DLD1 (cell line): ENCODE measurements at regions not wholly inside any gene's neighbourhood (a gene's known extent, or its start where the extent isn't known, plus 50 kb on each side); places are given as distances from the start of the nearest gene placed in this dataset.

Source experiments
- in situ Hi-C: cut with HindIII; loops from 2 replicates; pipeline ENCODE4 v1.10.0; 2017; ENCODE audit warnings: low sequenced_read_pairs

- in situ Hi-C loops: no loop called here
Observed at GRCh38 chr3:188052169-188053035, 101.6 kb upstream of the LPP start.

GRCh38 chr3:188053036-188053340, 101.0 kb upstream of the LPP start:
- in situ Hi-C loops: no loop called here

- in situ Hi-C loops: no loop called here
Observed at GRCh38 chr3:188053710-188054380, 100.1 kb upstream of the LPP start.

- in situ Hi-C loops: no loop called here
Observed at GRCh38 chr3:188054541-188054940, 99.4 kb upstream of the LPP start.

- in situ Hi-C loops: no loop called here
Observed at GRCh38 chr3:188055388-188055787, 98.6 kb upstream of the LPP start.

- in situ Hi-C loops: no loop called here
Observed at GRCh38 chr3:188057124-188057523, 96.8 kb upstream of the LPP start.

GRCh38 chr3:188058569-188059184, 95.3 kb upstream of the LPP start:
- in situ Hi-C loops: no loop called here

- in situ Hi-C loops: no loop called here
Observed at GRCh38 chr3:188059351-188059750, 94.6 kb upstream of the LPP start.

- in situ Hi-C loops: no loop called here
Observed at GRCh38 chr3:188060264-188060835, 93.6 kb upstream of the LPP start.

GRCh38 chr3:188060840-188061544, 93.0 kb upstream of the LPP start:
- in situ Hi-C loops: no loop called here

- in situ Hi-C loops: no loop called here
Observed at GRCh38 chr3:188062216-188062615, 91.7 kb upstream of the LPP start.

- in situ Hi-C loops: no loop called here
Observed at GRCh38 chr3:188064831-188065493, 89.0 kb upstream of the LPP start.

GRCh38 chr3:188066141-188066540, 87.8 kb upstream of the LPP start:
- in situ Hi-C loops: no loop called here

GRCh38 chr3:188067932-188068331, 86.0 kb upstream of the LPP start:
- in situ Hi-C loops: no loop called here

GRCh38 chr3:188068342-188068741, 85.6 kb upstream of the LPP start:
- in situ Hi-C loops: no loop called here

- in situ Hi-C loops: no loop called here
Observed at GRCh38 chr3:188071636-188072035, 82.3 kb upstream of the LPP start.

- in situ Hi-C loops: no loop called here
Observed at GRCh38 chr3:188076176-188076575, 77.8 kb upstream of the LPP start.

- in situ Hi-C loops: no loop called here
Observed at GRCh38 chr3:188077160-188077799, 76.7 kb upstream of the LPP start.

GRCh38 chr3:188080091-188080490, 73.9 kb upstream of the LPP start:
- in situ Hi-C loops: no loop called here

- in situ Hi-C loops: no loop called here
Observed at GRCh38 chr3:188082031-188082430, 71.9 kb upstream of the LPP start.
